Tibial nerve (tissue), 4 donors: ENCODE measurements at regions not wholly inside any gene's neighbourhood (a gene's known extent, or its start where the extent isn't known, plus 50 kb on each side); places are given as distances from the start of the nearest gene placed in this dataset.

Source experiments
- EP300 ChIP-seq, 2 donors: sonication (generic); formaldehyde crosslinking; IDR thresholded peaks; one replicate each; pipeline ENCODE4 v1.6.1; 2017; ENCODE audit warnings: antibody characterized with exemption in 2 of 2, mild to moderate bottlenecking in 1 of 2
- TF ChIP-seq, protein P1 (sequence below), 5 experiments: fragments of 200-600 bp in 3 of 5; fragments of 450-650 bp in 2 of 5; sonication (generic) in 3 of 5; IDR thresholded peaks; one replicate each; pipeline ENCODE4 v1.5.1; 2016 to 2019; ENCODE audit warnings: antibody characterized with exemption in 5 of 5, mild to moderate bottlenecking in 3 of 5, moderate library complexity in 2 of 5

DNA sequence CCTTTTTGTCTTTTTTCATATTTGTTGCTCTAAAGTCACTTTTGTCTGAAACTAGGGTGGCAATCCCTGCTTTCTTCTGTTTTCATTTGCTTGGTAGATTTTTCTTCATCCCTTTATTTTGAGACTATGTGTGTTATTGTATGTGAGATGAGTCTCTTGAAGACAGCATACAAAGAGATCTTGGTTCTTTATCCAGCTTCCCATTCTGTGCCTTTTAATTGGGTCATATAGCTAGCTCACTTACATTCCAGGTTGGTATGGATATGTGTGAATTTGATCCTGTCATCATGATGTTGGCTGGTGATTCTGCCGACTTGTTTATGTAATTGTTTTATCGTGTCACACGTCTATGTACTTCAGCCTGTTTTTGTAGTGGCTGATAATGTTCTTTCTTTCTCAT is 267.7 kb upstream of the MGAT4C start:
- TF ChIP-seq, protein P1, sequence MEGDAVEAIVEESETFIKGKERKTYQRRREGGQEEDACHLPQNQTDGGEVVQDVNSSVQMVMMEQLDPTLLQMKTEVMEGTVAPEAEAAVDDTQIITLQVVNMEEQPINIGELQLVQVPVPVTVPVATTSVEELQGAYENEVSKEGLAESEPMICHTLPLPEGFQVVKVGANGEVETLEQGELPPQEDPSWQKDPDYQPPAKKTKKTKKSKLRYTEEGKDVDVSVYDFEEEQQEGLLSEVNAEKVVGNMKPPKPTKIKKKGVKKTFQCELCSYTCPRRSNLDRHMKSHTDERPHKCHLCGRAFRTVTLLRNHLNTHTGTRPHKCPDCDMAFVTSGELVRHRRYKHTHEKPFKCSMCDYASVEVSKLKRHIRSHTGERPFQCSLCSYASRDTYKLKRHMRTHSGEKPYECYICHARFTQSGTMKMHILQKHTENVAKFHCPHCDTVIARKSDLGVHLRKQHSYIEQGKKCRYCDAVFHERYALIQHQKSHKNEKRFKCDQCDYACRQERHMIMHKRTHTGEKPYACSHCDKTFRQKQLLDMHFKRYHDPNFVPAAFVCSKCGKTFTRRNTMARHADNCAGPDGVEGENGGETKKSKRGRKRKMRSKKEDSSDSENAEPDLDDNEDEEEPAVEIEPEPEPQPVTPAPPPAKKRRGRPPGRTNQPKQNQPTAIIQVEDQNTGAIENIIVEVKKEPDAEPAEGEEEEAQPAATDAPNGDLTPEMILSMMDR (IDR thresholded peaks at IDR 0.05), result no peak
- TF ChIP-seq EP300 (IDR thresholded peaks at IDR 0.05), result no peak
